Putamen (tissue), 1 donor: ENCODE measurements at regions not wholly inside any gene's neighbourhood (a gene's known extent, or its start where the extent isn't known, plus 50 kb on each side); places are given as distances from the start of the nearest gene placed in this dataset.
A peak's percentile ranks its signal among the peaks of the same experiment; 100 is the strongest.

Experiments
- DNase-seq: peaks from one replicate; pipeline ENCODE4 v3.0.0-alpha.2; 2016; ENCODE audit warnings: low spot score

DNA sequence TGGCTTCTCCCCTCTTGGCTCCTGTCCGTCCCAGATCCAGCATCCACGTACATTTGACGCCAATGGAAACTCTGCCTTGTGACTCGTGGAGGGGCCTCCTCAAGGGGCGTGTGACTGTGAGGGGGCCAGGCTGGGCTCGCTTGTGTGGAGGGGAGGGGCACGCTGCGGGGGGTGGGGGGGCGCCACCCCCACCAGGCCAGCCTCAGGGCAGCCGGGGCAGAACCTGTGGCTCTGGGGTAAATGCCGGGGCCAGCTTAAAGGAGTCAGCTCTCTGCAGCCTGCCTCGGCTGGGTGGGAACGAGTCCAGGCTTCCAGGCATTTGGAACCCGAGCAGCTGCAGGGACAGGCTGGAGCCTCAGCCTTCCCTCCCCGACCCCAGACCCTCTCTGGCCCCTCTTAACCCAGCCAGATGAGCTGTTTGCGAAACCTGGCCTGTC lies 94.1 kb downstream of the SIK1 start:
- no peak for DNase-seq

DNA sequence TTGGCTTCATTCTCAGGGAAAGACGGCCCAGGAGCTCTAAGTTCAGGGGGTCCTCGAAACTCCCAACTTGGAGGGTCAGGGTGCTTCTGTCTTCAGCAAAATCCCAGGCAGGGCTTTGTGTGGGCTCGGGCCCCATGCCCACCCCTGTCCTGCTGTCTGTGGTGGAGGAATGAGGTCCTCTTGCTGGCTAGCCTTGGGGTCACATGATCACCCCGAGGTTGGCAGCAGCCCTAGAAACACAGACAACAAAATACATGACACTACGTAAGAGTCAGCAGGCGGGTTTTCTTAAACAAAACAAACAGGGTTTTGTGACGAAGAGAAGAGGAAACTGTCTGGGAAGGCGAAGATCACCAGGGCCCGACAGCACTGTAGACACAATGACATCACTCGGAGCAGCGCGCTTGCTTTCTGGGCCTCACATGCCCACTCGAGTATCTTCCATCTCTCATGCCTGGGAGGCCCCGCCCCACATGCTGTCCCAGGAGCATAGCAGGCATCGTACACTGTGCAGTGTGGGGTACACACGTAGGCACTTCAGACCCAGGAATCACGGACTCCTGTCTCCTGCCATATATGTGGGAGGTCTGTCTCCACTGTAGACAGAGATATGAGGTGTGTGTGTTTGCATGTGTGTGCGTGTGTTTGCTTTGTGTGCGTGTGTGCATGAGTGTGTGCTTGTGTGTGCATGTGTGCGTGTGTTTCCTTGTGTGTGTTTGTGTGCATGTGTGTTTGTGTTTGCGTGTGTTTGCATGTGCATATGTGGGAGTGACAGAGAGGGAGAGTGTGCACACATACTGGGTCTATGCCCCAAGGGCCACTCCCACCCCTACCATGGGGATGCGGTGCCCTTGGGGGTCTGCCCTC lies 94.7 kb downstream of the SIK1 start:
- DNase-seq, result peak; percentile 90

DNA sequence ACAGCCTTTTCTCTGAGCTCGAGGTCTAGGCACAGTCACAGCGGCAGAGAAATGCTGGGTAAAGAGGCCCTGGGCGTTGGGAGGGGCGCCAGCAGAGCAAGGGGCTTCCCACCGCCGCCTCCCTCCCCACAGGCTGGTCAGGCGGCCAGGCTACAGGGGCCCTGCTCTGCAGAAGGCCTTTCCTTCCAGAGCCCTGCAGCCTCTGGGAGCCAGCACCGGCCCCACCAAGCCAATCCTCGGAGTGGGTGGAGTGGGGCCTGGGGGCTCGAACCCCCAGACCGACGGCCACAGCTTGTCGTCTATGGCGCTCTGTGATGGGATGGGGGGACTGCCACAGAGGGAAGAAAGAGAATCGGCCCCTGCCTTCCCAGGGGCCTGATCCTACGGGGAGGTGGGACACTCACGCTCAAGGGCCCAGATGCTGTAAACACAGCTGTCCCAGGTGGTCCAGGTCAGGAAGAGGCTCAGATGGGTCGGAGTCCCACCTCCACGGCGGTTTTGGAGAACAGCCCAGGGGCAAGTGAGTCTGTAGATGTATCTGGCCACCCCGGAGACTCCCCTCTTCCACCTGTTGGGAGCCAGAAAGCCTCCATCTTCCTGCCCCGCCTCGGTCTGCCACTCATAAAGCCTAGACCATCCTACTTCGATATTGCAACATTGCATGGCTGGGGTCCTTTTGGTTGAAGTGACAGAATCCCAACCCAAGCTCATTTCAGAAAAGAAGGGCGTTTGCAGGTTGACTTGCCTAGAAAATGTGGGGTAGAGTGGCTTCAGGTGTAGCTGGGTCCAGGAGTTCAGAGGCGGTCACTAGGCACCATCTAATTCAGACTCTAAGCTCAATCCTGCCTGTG lies 95.6 kb downstream of the SIK1 start:
- no peak for DNase-seq

DNA sequence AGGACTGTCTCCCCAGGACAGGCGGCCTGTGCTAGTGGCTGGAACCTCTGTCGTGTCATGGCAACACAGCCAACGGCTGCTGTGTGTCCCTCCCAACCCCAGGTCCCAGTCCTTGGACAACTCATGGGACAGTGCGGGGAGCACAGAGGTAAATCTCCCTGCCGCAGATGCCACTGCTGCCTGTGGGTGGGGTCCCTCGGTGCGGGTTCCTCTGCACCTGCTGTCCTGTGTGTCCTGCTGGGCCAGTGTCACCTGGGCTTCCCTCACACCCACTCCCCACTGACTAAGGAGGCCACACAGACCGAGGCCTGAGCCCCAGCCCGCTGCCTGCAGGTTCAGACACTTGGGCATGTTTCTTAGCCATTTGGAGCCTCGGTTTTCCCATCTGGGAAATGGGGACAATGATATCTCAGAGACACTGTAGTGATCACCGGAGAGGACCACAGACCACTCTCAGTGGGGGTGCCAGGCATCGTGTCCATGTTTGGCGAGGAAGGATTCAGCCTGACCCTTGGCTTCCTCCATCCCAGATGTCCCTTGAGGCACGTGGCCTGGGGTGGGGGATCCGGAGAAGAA lies 96.5 kb downstream of the SIK1 start:
- DNase-seq, result no peak

DNA sequence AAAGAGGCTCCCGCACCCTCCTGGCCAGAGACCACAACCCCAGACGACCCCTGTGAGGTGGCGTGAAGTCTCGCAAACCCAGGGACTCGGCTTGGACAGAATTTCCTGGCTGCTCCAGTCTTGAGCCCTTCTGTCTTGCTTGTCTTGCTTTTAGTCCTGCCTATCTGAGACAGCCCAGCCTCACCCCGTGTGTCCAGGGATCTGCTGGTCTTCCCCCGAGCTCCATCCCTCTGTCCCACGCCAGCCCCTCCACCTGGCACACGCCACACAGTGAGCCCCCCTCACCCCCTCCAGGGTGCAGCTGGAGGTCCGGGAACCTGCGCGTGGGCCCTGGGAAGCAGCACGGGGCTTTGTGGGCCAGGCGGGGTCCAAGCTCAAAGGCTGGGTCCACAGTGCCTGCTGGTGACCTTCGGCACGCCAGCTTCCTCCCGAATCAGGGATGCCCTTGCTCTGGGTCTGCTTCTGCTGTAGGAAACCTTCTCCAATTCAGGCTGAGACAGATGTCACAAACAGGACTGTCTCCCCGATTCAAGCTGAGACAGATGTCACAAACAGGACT lies 97.1 kb downstream of the SIK1 start:
- no peak for DNase-seq

DNA sequence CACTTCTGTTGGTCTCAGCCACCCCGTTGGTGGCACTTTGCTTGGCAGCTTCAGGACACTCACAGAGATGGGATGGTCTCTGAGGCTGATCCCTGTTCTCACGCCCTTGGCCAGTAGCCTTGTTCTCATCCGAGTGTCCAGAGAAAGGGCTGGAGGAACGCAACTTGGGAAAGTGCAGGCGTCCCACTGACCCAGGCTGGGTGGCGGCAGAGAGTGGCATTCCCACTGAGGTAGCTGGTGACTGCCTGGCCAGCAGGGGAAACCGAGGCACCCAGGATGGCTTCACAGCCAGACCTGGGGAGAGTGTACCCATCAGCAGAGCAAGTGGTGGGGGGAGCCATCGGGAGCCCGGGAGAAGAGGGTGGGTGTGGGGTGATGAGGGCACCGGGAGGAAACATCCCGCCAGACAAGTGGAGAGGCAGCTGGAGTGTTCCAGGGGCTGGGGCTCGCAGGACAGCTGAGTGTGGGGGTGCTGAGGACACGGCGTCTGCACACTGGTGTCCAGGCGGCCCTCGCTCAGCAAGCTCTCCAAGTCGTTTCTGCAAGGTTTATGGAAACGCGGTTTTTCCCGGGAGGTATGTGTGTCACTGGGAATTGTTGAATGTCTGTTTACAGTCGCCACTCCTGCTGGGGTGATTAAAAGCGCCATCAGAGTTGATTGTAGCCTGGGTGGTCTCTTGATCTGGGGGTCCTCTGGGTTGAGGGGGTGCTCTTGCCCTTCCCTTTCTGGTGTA lies 97.8 kb downstream of the SIK1 start:
- DNase-seq, result no peak

DNA sequence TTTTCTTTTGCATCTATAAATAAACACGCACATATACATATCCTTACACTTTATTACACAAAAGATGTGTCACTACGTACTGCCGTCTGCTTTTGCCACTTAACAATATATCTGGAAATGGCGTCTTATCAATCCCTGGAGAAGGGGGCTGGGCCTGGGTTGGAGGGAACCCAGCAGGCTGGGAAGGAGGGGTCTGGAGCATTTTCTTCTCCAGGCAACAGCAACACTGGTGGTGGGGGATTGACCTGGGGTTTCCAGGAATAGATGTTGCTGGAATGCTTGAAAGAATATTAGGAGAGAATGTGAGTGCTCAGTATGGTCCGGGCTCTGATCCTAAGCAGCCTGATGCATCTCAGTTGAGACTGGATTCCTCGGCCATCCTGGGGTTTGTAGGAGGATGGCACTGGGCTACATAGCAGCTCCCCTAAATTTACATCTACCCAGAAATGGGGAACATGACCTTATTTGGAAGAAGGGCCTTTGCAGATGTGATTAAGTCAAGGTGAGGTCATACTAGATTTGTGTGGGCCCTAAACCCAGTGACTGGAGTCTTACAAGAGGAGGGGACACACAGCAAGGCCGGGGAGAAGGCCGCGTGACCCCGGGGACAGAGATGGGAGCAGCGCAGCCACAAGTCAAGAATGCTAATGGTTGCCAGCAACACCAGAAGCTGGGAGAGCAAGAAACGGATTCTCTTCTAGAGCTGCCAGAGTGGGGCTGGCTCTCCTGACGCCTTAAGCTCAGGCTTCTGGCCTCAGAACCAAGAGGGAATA lies 98.6 kb downstream of the SIK1 start:
- no peak for DNase-seq

DNA sequence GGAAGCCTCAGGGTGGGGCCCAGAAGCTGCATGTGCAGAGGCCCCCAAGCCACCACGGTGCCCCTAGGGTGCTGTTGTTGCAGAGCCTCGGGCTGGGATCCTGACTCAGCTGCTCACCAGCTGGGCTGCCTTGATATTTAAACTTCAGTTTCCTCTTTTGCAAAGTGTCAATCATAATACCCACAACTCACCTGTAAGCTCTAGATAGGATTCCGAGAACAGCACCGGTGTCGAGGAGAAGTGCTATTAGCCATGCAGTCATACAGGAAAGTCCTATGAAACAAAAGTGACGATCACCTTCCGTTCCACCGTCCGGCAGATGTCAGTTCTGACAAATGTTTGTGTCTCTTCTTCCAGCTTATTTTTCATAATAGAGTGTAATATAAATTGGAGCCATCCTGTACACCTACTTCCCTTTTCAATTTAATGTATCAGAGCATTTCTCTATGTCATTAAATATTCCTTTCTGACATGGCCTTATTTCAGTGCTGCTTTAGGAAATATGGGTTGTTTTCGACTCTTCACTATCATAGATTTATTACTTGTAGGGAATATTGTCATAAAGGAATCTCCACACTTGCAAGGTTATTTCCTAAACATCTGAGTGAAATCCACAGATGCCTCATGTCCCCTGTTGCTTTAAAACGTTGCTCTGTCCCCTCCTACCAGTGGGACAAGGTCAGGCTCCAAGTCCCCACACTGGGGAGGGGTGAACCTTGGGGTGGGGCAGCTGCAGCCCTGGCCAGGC lies 100.8 kb downstream of the SIK1 start:
- DNase-seq, result no peak

DNA sequence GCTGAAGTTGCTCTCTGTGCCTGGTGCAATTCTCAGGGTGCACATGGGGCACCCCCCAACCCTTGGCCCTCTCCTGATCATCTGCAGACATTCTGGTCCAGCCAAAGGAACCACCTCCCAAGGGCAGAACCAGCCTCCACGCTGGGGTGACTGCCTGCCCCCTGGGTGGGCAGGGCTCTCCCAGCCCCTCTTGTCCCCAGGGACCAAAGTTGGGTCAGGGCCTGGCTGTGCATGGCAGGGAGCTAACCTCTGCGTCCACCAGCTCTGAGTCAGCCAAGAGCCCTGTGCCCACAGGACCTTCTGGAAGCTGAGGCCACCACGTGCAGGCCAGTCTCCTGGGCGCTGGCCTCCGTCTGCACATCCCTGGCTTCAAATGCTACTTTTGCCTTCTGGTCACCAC lies 101.9 kb downstream of the SIK1 start:
- no peak for DNase-seq

DNA sequence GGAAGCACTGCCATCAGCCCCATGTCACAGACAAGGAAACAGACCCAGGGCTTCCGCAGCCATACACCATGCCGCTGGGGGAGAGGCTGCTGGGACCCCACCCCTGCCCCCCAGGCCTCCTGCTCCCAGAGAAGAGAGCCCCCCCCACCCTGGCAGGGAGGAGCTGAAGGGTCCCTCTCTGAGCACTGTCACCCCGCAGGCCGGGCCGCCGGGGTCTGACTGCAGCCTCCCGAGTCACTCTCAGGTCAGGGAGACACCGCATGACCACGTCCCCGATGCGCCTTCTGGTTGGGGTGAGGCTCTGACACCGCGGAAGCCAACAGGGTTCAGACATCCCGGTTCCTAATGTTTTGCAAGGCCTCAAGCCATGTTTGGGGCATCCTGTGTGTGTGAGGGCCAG lies 102.3 kb downstream of the SIK1 start:
- no peak for DNase-seq

DNA sequence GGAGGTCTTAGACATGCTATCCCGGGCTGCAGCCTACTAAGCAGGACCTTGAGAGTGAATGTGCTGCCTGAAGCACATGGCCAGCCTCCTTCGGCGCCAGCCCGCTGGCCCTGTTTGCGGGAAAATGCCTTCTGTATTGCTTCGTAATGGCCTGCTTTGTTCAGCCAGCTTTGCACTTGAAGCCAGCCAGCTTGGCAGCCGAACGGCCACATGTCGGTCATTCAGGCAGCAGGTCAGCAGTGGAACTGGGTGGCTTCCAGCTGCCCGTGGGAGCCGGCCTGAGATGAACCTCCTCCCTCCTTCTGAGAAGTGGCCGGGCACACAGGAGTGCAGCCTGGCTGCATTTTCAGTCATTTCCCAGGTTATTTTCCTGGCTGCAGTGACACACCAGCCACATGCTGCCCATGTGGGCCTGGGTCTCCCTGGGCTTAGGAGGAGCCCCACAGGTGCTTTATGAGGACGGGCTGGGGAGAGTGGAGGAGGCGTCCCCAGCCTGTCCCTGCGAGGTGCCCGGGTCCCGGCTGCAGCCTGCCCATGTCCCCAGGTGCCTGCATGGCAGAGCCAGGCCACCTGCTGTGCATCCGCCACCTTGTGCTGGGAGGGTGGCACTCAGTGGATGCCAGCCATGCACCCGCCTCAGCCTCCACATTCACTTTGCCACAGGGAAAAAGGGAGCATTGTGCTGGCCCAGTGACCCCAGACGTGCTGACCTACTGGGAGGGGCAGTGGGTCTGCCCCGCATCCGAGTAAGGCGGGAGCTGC lies 103.5 kb downstream of the SIK1 start:
- peak; percentile 88 for DNase-seq

DNA sequence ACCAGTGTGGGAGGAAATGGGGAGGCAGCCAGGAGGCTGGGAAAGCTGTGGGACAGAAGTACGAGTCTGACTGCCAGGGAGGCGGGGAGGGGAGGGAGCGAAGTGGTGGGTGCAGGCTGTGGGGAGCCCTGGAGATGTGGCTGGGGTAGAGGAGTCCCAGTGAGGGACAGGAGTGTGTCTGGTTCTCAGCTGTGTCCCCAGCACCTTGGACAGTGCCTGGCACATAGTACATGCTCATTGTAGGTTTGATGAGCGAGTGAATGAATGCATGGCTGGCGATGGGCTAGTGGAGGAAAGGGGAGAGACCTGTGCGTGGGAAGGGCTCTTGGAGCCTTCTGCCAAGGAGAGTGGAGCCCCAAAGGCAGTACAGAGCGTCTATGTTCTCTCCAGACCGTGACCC lies 104.1 kb downstream of the SIK1 start:
- DNase-seq, result no peak

DNA sequence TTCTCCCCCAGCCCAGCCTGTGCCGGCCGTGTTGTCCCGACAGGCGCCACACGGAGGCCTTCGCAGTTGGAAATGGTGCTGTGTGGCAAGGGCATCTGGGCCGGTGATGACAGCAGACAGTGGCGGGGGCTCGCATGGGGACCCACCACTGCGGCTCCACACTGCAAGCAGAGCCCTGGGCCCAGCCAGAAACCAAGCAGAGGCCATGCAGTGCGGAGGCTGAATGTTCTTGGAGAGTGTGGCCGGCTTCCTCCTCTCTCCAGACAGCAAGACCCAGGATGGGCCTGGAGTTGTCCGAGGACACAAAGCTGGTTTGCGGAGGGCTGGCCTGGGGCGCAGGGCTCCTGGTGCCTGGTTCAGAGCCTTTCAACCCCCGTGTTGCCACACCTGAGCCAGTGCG lies 104.6 kb downstream of the SIK1 start:
- DNase-seq, result no peak

DNA sequence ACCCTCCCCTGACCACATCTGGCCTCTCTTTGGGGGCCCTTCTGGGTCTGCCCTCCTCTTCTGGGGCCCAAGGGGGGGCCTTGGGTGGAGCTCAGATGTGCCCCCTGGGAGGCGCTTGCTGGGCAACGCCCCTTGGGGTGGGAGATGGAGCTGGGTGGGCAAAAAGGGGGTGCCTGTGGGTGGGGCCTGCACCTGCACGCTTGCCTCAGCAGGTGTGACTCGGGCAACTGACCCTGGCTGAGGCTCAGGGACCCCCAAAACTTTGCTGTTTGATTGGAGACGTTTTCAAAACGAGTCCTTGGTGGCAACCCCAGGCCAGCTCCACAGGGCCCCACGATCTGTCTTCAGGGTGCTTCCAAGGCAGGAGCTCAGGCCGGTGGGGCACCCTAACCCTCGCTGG lies 105.3 kb downstream of the SIK1 start:
- no peak for DNase-seq

DNA sequence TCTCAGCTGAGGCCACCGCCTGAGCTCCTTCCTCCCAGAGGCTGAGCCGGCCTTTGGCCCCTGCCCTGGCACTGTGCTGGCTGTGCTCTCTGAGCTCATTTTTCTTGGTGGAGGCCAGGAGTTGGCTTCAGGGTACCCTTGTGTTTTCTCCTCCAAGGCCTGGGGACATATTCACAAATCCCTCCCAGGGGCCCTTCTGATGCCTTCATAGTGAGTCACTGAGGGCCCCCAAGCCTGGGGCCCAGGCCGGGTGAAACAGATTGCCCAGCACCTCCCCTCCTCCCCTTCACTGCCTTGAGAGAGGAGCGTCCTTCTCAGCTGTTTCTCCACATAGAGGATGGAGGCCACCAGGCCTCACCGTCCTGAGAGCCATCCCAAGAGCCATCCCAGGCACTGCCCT lies 105.8 kb downstream of the SIK1 start:
- DNase-seq, result no peak

DNA sequence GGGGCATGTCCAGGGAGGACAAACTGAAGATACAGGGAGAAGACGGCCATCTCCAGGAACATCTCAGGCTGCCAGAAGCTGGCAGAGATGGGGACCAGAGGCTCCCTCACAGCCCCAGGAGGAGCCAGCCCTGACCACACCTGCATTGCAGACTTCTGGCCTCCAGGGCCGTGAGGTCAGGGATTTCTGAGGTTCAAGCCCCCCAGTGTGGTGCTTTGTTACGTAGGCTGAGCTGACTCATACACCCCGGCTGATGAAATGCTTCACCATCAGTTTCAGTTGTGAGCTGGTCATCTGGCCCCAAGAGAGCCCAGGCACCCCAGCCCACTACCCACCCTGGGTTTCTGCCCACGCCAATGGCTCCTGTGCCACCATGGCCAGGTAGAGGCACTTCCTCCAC lies 106.4 kb downstream of the SIK1 start:
- DNase-seq, result no peak

DNA sequence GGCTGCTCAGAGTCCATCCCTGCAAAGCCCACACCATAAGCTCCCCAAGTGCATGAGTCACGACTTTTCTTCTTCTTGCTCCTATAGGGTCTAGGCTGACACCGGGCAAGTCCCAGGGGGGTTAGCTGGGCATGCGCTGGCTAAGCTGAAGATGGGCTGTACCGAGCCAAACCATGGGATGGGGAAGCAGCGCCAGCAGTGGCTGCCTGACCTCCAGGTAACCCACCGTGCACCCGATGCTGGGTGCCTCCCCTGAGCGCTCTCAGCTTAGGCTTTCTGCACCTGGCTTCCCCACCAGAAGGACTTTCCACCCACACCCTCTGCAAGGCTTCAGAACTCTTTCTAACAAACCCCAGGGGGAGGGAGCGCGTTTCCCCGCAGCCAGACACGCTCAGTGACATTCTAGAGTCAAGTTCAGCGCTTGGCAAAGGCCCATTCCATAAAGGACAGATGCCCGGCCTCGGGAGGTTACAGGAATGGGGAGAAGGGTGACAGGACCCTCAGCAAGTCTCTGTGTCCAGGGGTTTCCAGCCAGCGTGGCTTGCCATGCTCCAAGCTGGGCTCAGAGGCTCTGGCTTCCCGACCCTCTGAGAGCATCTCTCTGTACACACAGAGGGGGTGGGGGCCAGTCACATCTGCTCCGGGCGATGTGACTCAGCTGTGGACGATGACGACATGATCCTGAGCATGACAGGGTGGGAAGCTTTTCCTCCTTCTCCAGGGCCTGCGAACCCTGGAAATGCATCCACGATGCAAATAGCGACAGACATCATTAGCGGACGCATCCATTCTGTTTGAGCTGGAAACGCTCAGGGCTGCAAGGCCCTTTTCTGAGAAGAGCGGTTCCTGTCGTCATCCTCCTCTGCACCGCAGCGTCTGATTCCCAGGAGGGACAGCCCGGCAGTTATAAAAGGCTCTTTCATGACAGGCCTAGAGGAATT lies 107.8 kb downstream of the SIK1 start:
- DNase-seq, result no peak

DNA sequence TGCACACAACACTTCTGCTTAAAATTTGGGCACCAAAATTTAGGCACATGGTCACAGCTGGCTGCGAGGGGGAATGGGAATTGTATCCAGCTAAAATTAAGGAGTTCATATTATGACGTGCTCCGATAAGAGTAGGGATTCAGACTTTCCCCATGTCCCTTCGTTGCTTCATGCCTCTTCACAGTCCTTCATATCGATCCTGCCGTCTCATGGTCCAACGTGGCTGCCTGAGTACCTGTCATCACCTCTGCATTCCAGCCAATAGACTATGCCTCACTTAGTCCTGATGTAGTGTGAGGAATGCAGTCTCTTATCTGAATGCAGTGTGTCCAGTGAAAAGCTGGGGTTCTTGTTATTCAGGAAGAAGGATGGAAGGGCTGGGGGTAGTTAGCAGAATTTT lies 108.6 kb downstream of the SIK1 start:
- DNase-seq, result no peak
